ENCODE measurements at regions not wholly inside any gene's neighbourhood (a gene's known extent, or its start where the extent isn't known, plus 50 kb on each side); places are given as distances from the start of the nearest gene placed in this dataset.

GRCh38 chr10:120646738-120647456, 189.9 kb downstream of the PLPP4 start:
- DNase-seq, result no peak
- no peaks in the 10 kb centered on the region for H3K9me3 Mint-ChIP-seq (ENCODE audit: unreplicated experiment)
- H3K36me3 Mint-ChIP-seq (ENCODE audit: unreplicated experiment), result no peaks in the 10 kb centered on the region
- H3K27ac Mint-ChIP-seq (ENCODE audit: unreplicated experiment), result no peak overlapping the region
- no peaks in the 10 kb centered on the region for H3K4me1 Mint-ChIP-seq (ENCODE audit: low read depth, unreplicated experiment)
- no peaks in the 10 kb centered on the region for H3K27me3 Mint-ChIP-seq (ENCODE audit: unreplicated experiment)
- TF ChIP-seq, protein P1, sequence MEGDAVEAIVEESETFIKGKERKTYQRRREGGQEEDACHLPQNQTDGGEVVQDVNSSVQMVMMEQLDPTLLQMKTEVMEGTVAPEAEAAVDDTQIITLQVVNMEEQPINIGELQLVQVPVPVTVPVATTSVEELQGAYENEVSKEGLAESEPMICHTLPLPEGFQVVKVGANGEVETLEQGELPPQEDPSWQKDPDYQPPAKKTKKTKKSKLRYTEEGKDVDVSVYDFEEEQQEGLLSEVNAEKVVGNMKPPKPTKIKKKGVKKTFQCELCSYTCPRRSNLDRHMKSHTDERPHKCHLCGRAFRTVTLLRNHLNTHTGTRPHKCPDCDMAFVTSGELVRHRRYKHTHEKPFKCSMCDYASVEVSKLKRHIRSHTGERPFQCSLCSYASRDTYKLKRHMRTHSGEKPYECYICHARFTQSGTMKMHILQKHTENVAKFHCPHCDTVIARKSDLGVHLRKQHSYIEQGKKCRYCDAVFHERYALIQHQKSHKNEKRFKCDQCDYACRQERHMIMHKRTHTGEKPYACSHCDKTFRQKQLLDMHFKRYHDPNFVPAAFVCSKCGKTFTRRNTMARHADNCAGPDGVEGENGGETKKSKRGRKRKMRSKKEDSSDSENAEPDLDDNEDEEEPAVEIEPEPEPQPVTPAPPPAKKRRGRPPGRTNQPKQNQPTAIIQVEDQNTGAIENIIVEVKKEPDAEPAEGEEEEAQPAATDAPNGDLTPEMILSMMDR (IDR thresholded peaks at IDR 0.05; ENCODE audit: partially characterized antibody, unreplicated experiment), result no peak
- H3K4me3 Mint-ChIP-seq (ENCODE audit: unreplicated experiment), result no peak overlapping the region

GRCh38 chr10:120650705-120651399, 193.8 kb downstream of the PLPP4 start:
- TF ChIP-seq, protein P1 (IDR thresholded peaks at IDR 0.05; ENCODE audit: partially characterized antibody, unreplicated experiment), result no peak
- Mint-ChIP-seq H3K4me3 (ENCODE audit: unreplicated experiment) (no peak overlapping the region), H3K4me1 (ENCODE audit: low read depth, unreplicated experiment) (no peaks in the 10 kb centered on the region), H3K27me3 (ENCODE audit: unreplicated experiment) (no peaks in the 10 kb centered on the region), H3K27ac (ENCODE audit: unreplicated experiment) (no peak overlapping the region), H3K9me3 (ENCODE audit: unreplicated experiment) (no peaks in the 10 kb centered on the region), H3K36me3 (ENCODE audit: unreplicated experiment) (no peaks in the 10 kb centered on the region)
- no peak for DNase-seq

DNA sequence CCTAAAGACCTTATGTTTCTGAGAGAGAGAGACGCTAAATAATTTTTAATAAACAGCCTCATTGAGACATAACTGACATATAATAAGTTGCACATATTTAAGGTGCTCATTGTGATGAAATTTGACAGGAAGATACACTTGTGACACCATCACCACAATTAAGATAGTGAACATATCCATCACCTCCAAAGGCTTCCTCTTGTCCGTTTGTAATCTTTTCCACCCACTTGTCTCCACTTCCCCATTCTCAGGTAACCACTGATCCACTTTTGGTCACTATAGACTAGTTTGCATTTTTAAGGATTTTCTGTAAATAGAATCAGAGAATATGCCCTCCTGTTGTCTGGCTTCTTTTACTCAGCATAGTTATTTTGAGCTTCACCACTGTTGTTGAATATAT, 195.1 kb upstream of the WDR11 start:
- no peaks in the 10 kb centered on the region for H3K4me1 Mint-ChIP-seq (ENCODE audit: low read depth, unreplicated experiment)
- H3K4me3 Mint-ChIP-seq (ENCODE audit: unreplicated experiment), result no peak overlapping the region
- DNase-seq, result no peak
- H3K9me3 Mint-ChIP-seq (ENCODE audit: unreplicated experiment), result no peaks in the 10 kb centered on the region
- TF ChIP-seq, protein P1 (IDR thresholded peaks at IDR 0.05; ENCODE audit: partially characterized antibody, unreplicated experiment), result no peak
- H3K36me3 Mint-ChIP-seq (ENCODE audit: unreplicated experiment), result no peaks in the 10 kb centered on the region
- H3K27me3 Mint-ChIP-seq (ENCODE audit: unreplicated experiment), result no peaks in the 10 kb centered on the region
- H3K27ac Mint-ChIP-seq (ENCODE audit: unreplicated experiment), result no peak overlapping the region

DNA sequence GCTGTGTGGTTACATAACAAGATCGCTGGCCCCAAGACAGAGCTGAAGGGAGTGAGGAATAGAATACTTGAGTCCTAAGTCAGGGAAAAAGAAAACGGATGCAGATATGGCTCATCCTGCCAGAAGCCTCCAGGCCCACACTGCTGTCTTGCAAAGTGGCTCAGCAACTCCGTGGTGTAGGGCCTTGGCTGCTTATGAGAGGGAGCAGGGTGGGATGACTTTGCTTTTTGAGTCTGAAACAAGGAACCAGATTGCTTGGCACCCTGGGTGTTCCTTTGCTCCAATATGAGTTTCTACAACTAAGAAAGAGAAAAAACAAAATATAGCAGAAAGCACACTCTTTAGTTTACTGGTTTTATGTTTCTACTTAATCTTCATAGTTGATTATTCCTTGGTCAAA, 193.8 kb upstream of the WDR11 start:
- H3K4me3 Mint-ChIP-seq (ENCODE audit: unreplicated experiment), result no peak overlapping the region
- H3K9me3 Mint-ChIP-seq (ENCODE audit: unreplicated experiment), result no peaks in the 10 kb centered on the region
- TF ChIP-seq, protein P1 (IDR thresholded peaks at IDR 0.05; ENCODE audit: partially characterized antibody, unreplicated experiment), result no peak
- H3K4me1 Mint-ChIP-seq (ENCODE audit: low read depth, unreplicated experiment), result no peaks in the 10 kb centered on the region
- no peak for DNase-seq
- H3K27ac Mint-ChIP-seq (ENCODE audit: unreplicated experiment), result no peak overlapping the region
- no peaks in the 10 kb centered on the region for H3K27me3 Mint-ChIP-seq (ENCODE audit: unreplicated experiment)
- no peaks in the 10 kb centered on the region for H3K36me3 Mint-ChIP-seq (ENCODE audit: unreplicated experiment)
